GM12872 (cell line): ENCODE measurements at regions not wholly inside any gene's neighbourhood (a gene's known extent, or its start where the extent isn't known, plus 50 kb on each side); places are given as distances from the start of the nearest gene placed in this dataset.

Source experiments
- TF ChIP-seq, protein P1 (sequence below): IDR thresholded peaks from 3 replicates; pipeline ENCODE4 v1.5.1; 2011; ENCODE audit warnings: low read depth, mild to moderate bottlenecking, low read length, moderate library complexity; ENCODE audit not compliant: insufficient read depth

DNA sequence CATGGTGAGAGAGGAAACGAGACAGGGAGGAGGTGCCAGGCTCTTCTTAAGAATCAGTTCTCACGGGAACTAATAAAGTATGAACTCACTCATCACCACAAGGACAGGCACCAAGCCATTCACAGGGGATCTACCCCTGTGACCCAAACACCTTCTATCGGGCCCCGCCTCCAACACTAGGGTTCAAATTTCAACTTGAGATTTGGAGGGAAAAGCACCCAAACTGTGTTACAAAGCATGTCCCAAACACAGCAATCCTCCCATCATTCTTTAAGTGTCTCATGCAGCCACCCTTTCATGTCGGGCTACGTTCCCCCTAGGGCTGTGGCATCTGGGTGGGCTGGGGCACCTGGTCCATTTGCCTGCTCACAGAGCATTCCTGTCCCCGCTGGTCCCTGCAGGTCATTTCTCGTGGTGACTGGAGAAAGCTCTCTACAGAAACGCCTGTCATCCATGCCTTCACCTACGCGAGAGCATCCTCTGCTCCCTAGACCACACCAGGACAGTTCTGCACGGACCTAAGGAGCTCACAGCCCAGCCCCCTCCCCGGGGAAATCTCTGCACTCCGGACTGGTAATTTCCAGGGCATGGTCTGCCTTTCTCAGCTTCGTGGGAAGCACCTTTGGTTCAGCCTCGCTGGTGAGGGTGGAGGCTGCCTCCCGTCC, 79.6 kb downstream of the TTLL2 start:
- TF ChIP-seq, protein P1, sequence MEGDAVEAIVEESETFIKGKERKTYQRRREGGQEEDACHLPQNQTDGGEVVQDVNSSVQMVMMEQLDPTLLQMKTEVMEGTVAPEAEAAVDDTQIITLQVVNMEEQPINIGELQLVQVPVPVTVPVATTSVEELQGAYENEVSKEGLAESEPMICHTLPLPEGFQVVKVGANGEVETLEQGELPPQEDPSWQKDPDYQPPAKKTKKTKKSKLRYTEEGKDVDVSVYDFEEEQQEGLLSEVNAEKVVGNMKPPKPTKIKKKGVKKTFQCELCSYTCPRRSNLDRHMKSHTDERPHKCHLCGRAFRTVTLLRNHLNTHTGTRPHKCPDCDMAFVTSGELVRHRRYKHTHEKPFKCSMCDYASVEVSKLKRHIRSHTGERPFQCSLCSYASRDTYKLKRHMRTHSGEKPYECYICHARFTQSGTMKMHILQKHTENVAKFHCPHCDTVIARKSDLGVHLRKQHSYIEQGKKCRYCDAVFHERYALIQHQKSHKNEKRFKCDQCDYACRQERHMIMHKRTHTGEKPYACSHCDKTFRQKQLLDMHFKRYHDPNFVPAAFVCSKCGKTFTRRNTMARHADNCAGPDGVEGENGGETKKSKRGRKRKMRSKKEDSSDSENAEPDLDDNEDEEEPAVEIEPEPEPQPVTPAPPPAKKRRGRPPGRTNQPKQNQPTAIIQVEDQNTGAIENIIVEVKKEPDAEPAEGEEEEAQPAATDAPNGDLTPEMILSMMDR = no peak

DNA sequence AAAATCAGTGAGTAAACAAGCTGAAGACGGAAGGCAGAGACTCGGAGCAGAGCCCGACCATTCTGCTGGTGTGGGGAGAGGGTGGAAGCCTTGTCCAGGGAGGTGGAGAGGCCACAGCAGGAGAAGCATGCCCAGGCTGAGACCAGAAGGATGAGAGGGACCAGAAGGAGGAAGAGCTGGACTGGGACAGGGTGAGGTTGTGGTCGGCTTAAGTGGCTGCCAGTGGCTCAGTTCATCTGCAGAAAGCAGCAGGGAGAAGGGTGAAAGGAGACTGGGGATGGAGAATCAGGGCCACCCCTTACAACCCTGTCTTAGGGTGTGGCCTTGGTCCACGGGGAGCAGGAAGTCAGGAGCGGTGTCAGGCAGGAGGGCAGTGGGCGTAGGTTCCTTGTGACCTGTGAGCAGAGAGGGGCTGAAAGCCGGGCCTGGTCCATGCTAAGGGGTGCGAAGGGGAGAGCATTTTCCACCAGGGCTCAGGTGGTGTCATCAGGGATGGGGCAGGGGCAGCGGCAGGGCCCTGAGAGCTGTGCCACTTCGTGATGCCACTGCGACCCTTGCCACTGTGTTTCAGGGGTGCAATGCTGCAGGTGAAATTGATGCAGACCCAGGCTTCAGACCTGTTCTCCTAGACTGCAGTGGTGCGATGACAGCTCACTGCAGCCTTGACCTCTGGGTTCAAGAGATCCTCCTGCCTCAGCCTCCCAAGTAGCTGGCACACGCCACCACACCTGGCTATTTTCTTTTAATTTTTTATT, 81.1 kb downstream of the TTLL2 start:
- TF ChIP-seq, protein P1 = no peak

DNA sequence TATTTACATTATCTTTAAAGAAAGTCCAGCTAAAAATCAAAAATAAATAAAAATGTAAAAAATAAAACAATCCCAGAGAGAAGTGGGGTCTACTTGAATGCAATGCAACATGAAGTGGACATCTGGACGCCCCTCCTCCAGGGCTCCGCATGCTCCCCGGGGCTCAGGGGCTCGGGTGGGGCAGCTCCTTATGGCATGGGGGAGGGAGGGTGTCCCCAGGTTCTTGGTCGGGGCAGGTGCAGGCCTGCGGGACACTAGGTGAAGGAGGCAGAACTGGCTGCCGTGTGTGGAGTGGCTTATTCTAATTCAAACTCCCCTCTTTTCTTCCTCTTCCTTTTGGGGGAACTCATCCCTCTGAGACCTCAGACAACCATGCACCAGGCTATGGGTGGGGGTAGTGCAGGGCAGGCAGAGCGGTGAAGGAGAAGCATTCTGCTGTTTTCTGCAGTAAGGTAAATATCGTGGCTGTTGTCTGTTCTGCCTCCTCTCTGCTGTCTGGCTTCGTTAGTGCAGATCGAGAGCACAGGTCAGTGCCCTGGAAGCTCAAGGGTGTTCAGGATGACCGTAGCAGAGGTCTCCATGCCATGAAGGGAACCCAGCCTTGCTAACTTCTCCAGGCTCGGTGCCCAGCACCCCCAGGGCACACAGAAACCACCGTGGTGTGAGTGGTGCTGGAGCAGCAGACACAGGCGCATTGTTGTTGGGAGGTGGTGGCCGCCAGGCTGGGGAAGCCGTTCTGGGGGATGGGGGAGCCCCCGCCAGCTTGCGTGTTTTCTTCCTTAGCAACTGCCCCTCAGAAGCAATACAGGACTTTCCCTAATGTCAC, 82.6 kb downstream of the TTLL2 start:
- TF ChIP-seq, protein P1 = no peak

DNA sequence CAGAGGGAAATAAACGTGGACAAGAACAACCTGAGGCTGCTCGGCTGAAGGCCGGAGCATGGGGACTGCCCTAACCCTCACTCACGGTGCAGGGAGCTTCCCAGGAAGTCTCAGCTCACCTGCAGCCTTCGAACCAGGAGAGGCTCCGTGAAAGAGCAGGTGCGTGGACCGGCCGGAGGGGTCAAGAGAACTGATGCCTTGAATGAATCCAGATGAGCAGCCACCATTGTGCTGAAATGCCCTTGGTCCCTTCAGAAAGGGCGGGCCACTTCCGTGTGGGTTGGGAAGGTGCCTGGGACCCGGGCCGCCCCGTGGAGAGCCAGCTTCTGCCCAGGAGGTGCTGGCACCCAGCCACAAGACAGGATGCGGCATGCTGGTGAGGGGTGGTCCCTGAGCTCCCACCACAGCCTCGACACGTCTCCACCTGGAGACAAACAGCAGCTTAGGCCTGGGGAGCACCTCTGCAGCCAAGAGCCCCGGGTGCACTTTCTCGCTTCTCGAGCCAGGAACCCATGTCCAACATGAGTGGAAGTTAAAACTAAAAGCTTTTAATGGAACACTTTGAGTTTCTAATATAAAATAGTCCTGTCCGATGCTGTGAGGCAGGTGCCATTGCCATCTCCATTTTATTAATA, 83.5 kb downstream of the TTLL2 start:
- TF ChIP-seq, protein P1 = no peak

DNA sequence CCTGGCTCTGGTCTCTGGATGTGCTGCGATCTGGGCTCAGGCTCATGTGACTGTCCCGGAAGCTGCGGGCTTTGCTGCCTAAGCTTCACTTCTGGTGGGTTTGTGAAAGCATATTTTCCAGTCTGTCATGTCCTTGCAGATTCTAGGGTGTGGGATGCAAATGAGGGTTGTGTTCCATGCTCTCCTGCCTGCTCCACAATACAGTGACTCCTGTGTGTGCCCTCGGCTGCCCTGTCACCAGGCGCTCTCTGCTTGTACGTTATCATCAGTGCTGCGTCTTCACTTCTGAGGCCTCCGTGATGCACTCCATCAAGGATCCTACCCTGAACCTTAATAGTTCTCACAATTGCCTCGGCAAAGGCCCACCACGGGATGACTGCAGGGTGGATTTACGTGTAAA, 84.2 kb downstream of the TTLL2 start:
- TF ChIP-seq, protein P1 = no peak

DNA sequence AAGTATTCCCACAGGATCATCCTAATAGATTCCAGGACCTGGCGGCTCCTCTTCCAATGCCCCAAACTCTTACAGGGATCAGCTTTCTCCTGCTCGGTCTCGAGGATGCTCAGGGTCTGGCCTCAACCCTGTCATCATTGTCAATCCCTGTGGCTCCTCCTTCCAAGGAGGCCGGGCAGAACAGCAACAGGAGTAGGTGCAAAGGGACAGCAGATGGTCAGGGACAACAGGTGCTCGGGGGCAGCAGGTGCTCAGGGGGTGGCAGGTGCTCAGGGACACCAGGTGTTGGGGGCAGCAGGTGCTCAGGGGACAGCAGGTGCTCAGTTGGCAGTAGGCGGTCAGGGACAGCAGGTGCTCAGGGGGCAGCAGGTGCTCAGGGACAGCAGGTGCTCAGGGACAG, 84.8 kb downstream of the TTLL2 start:
- TF ChIP-seq, protein P1 = no peak

DNA sequence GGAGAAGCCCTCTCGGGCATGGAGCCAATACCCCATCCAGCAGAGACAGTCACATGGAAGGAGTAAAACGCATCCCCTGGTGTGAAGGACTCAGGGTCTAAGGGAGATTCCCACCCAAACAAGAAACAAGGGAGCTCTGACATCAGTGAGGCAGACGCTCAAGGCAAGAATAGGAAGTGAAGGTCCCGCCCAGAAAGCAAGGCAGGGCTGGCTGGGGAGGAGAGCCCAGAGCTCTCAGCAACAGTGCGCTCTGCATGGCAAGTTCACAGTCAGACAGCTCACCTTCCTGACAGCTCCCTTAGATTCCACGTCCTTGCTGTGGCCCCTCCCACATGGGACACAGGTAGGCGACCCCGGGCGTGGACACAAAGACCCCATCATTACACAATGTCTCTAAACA, 85.6 kb downstream of the TTLL2 start:
- TF ChIP-seq, protein P1 = no peak
